WI38 (cell line): ENCODE measurements at regions not wholly inside any gene's neighbourhood (a gene's known extent, or its start where the extent isn't known, plus 50 kb on each side); places are given as distances from the start of the nearest gene placed in this dataset.
A peak's percentile ranks its signal among the peaks of the same experiment; 100 is the strongest.

Source experiments
- H3K4me3 ChIP-seq: 2 replicates; pipeline ENCODE4 v1.5.1; 2011; ENCODE audit warnings: low read depth, mild to moderate bottlenecking, control low read depth, low read length
- CTCF ChIP-seq: IDR thresholded peaks from 2 replicates; pipeline ENCODE4 v1.5.1; 2012; ENCODE audit warnings: low read depth, mild to moderate bottlenecking, control low read depth, low read length

GRCh38 chr5:40308867-40309266 is 370.8 kb upstream of the PTGER4 start:
- H3K4me3 ChIP-seq, result no peak overlapping the region
- TF ChIP-seq CTCF, result no peak

GRCh38 chr5:40307920-40308319 is 371.8 kb upstream of the PTGER4 start:
- TF ChIP-seq CTCF, result no peak
- no peak overlapping the region for H3K4me3 ChIP-seq

- TF ChIP-seq CTCF, result no peak
- H3K4me3 ChIP-seq, result no peak overlapping the region
Measured at GRCh38 chr5:40306869-40307487, 372.7 kb upstream of the PTGER4 start.

- no peak for TF ChIP-seq CTCF
- H3K4me3 ChIP-seq, result no peak overlapping the region
Measured at GRCh38 chr5:40292006-40292405, 387.7 kb upstream of the PTGER4 start.

GRCh38 chr5:40291338-40291737 is 388.4 kb upstream of the PTGER4 start:
- no peak overlapping the region for H3K4me3 ChIP-seq
- no peak for TF ChIP-seq CTCF

GRCh38 chr5:40288800-40289485 is 390.8 kb upstream of the PTGER4 start:
- TF ChIP-seq CTCF, result 0 out of 2 replicates have a peak, but pooled peaks have one; percentile 16
- no peak overlapping the region for H3K4me3 ChIP-seq

- H3K4me3 ChIP-seq, result no peak overlapping the region
Measured at GRCh38 chr5:40284863-40285262, 394.9 kb upstream of the PTGER4 start.

More at GRCh38 chr5:40284863-40285262, 394.9 kb upstream of the PTGER4 start:
- no peak for TF ChIP-seq CTCF
